ENCODE measurements at regions not wholly inside any gene's neighbourhood (a gene's known extent, or its start where the extent isn't known, plus 50 kb on each side); places are given as distances from the start of the nearest gene placed in this dataset.

GRCh38 chr3:165446555-165446954 lies 250.4 kb upstream of the SLITRK3 start:
- no peaks in the 10 kb centered on the region for H3K4me1 ChIP-seq (ENCODE audit: control insufficient read depth, insufficient read depth, low read length)
- H3K4me3 ChIP-seq (ENCODE audit: low read length), result no peak overlapping the region
- no peak for DNase-seq (ENCODE audit: low read depth)
- H3K9me3 ChIP-seq (ENCODE audit: control insufficient read depth, low read length), result no peaks in the 10 kb centered on the region
- no peaks in the 10 kb centered on the region for H3K36me3 ChIP-seq (ENCODE audit: control insufficient read depth, insufficient read depth, low read length, severe bottlenecking)
- H3K9ac ChIP-seq (ENCODE audit: low read length), result no peak overlapping the region
- no peaks in the 10 kb centered on the region for H3K27me3 ChIP-seq (replicated peaks; ENCODE audit: control insufficient read depth, insufficient read depth, low read length)

DNA sequence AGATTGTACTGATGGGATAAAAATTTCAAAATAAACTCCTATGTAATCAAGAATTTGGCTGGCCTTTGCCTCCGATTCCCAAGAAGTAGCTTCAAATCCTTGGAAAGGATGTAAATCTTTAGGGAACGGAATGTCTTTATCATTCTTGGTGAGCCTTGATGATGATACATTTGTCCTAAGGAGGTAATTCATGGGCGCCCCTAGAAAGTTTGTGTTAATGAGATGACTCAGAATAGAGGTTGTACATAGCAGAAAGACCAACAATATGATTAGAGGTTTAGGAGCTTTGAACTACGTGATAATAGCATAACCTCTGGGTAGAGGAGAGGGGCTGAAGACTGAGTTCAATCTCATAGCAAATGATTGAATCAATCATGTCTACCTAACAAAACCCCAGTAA lies 248.6 kb upstream of the SLITRK3 start:
- Histone ChIP-seq H3K9ac (ENCODE audit: low read length) (no peak overlapping the region), H3K4me3 (ENCODE audit: low read length) (no peak overlapping the region), H3K27me3 (replicated peaks; ENCODE audit: control insufficient read depth, insufficient read depth, low read length) (no peaks in the 10 kb centered on the region), H3K9me3 (ENCODE audit: control insufficient read depth, low read length) (no peaks in the 10 kb centered on the region), H3K4me1 (ENCODE audit: control insufficient read depth, insufficient read depth, low read length) (no peaks in the 10 kb centered on the region), H3K36me3 (ENCODE audit: control insufficient read depth, insufficient read depth, low read length, severe bottlenecking) (no peaks in the 10 kb centered on the region)
- DNase-seq (ENCODE audit: low read depth), result no peak

DNA sequence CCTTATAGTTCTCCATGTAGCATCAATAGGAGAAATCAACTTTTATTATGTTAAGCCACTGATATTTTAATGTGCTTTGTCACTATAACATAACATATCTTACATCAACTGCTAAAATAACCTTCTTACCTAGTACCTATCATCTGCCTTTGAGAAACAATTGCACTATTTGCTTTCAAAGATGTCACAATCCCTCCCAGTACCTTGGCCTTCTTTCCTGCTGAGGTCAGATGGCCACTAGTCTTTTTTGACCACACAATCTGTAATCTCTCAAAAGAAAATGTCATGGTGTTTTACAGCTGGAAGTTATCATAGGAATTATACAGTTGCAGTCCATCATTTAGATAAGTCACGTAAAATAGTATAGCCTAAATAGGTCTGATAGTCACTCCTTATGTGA lies 247.5 kb upstream of the SLITRK3 start:
- Histone ChIP-seq H3K4me1 (ENCODE audit: control insufficient read depth, insufficient read depth, low read length) (no peaks in the 10 kb centered on the region), H3K4me3 (ENCODE audit: low read length) (no peak overlapping the region), H3K27me3 (replicated peaks; ENCODE audit: control insufficient read depth, insufficient read depth, low read length) (no peaks in the 10 kb centered on the region), H3K9ac (ENCODE audit: low read length) (no peak overlapping the region), H3K36me3 (ENCODE audit: control insufficient read depth, insufficient read depth, low read length, severe bottlenecking) (no peaks in the 10 kb centered on the region), H3K9me3 (ENCODE audit: control insufficient read depth, low read length) (no peaks in the 10 kb centered on the region)
- DNase-seq (ENCODE audit: low read depth), result no peak

DNA sequence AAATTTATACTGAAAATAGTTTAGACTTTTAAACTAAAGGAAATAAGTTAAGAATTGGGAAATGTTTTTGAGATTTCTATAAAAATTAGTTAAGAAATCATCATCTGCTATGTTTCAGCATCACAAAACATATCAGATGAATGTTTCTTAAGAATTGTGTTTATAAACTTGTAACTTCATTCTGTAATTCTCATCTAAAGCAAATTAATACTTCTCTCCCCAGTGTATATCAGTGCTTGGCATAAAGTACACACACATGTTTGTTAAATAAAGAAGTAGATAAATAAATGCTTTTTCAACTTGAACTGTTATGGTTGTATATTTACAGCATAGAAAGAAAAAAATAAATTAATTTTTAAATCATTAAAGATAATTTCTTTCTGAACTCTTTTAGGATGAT lies 245.9 kb upstream of the SLITRK3 start:
- no peaks in the 10 kb centered on the region for H3K9me3 ChIP-seq (ENCODE audit: control insufficient read depth, low read length)
- DNase-seq (ENCODE audit: low read depth), result no peak
- no peak overlapping the region for H3K4me3 ChIP-seq (ENCODE audit: low read length)
- H3K9ac ChIP-seq (ENCODE audit: low read length), result no peak overlapping the region
- no peaks in the 10 kb centered on the region for H3K4me1 ChIP-seq (ENCODE audit: control insufficient read depth, insufficient read depth, low read length)
- no peaks in the 10 kb centered on the region for H3K27me3 ChIP-seq (replicated peaks; ENCODE audit: control insufficient read depth, insufficient read depth, low read length)
- no peaks in the 10 kb centered on the region for H3K36me3 ChIP-seq (ENCODE audit: control insufficient read depth, insufficient read depth, low read length, severe bottlenecking)

DNA sequence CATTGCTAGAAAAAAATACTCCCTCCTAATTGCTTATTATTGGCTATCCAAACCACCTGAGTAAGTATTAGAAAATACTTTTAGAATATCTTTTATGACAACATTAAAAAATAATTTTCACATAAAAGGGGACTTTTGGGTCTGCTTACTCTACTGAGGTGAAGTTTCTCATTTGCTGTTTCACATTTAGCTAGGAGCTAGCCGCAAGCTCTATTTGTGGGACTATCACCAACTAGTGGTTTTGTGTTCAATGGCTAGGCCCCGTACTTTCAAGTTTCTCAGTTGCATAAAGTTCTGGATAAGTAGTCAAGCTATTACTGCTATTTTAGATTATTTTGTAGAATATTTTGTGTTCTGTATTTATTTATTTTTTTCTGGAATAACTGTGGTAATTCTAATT lies 244.2 kb upstream of the SLITRK3 start:
- Histone ChIP-seq H3K9ac (ENCODE audit: low read length) (no peak overlapping the region), H3K36me3 (ENCODE audit: control insufficient read depth, insufficient read depth, low read length, severe bottlenecking) (no peaks in the 10 kb centered on the region), H3K4me1 (ENCODE audit: control insufficient read depth, insufficient read depth, low read length) (no peaks in the 10 kb centered on the region), H3K4me3 (ENCODE audit: low read length) (no peak overlapping the region), H3K9me3 (ENCODE audit: control insufficient read depth, low read length) (peaks cover 6% of the 10 kb centered on the region), H3K27me3 (replicated peaks; ENCODE audit: control insufficient read depth, insufficient read depth, low read length) (no peaks in the 10 kb centered on the region)
- no peak for DNase-seq (ENCODE audit: low read depth)

DNA sequence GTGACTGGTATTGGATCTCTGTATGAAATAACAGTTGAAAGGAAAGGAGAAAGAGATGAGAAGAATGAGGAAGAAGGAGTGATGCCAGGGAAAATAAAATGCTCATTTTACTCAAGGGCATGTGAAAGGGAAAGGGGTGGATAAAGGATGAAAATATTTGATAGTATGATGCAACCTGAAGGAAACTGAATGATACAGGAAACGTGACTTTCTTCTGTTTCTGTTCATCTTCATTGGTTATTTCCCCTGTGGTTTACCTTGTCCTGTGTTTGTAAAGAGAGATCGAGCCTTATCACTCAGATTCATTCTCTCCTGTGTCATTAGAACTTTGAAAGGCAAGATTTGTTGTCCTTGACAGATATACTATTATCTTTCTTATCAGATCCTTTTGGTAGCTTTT lies 243.6 kb upstream of the SLITRK3 start:
- DNase-seq (ENCODE audit: low read depth), result no peak
- Histone ChIP-seq H3K36me3 (ENCODE audit: control insufficient read depth, insufficient read depth, low read length, severe bottlenecking) (no peaks in the 10 kb centered on the region), H3K9me3 (ENCODE audit: control insufficient read depth, low read length) (peaks cover 6% of the 10 kb centered on the region)

DNA sequence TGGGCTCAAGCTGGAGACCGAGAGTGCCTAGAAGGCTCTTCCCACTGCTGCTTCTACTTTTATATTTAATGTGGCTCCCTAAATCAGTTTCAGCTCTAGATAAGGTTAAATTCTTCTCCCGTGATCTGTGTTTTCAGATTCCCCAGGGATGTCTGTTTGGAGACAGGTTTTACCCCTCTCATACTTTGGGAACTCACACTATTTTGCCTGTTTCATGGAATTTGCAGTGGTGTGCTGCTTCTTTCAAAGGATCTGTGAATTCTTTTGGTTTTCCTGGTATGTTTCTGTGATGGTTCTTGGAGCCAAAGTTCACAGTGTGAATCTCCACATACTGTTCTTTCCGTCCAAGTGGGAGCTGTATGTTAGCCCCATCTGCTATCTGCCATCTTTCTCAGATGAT lies 238.3 kb upstream of the SLITRK3 start:
- Histone ChIP-seq H3K27me3 (replicated peaks; ENCODE audit: control insufficient read depth, insufficient read depth, low read length) (no peaks in the 10 kb centered on the region), H3K9me3 (ENCODE audit: control insufficient read depth, low read length) (peaks cover 8% of the 10 kb centered on the region), H3K4me3 (ENCODE audit: low read length) (no peak overlapping the region), H3K4me1 (ENCODE audit: control insufficient read depth, insufficient read depth, low read length) (no peaks in the 10 kb centered on the region), H3K36me3 (ENCODE audit: control insufficient read depth, insufficient read depth, low read length, severe bottlenecking) (no peaks in the 10 kb centered on the region), H3K9ac (ENCODE audit: low read length) (no peak overlapping the region)
- no peak for DNase-seq (ENCODE audit: low read depth)

More for the DNA sequence above, 243.6 kb upstream of the SLITRK3 start:
- no peak overlapping the region for H3K9ac ChIP-seq (ENCODE audit: low read length)
- H3K4me1 ChIP-seq (ENCODE audit: control insufficient read depth, insufficient read depth, low read length), result no peaks in the 10 kb centered on the region
- no peaks in the 10 kb centered on the region for H3K27me3 ChIP-seq (replicated peaks; ENCODE audit: control insufficient read depth, insufficient read depth, low read length)
- H3K4me3 ChIP-seq (ENCODE audit: low read length), result no peak overlapping the region

DNA sequence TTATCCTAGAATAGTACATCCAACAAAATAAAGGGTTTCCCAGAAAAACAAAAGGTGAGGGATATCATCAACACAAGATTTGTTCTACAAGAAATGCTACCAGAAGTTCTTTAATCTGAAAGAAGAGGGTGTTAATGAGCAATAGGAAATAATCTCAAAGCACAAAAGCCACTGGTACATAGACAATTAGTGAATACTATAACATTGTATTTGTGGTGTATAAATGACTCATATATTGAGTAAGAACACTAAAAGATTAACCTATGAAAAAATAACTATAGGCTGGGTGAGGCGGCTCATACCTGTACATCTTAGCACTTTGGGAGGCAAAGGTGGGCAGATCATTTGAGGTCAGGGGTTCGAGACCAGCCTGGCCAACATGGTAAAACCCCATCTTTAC lies 210.2 kb upstream of the SLITRK3 start:
- DNase-seq (ENCODE audit: low read depth), result no peak
- Histone ChIP-seq H3K4me3 (ENCODE audit: low read length) (no peak overlapping the region), H3K4me1 (ENCODE audit: control insufficient read depth, insufficient read depth, low read length) (no peaks in the 10 kb centered on the region), H3K9me3 (ENCODE audit: control insufficient read depth, low read length) (no peaks in the 10 kb centered on the region), H3K36me3 (ENCODE audit: control insufficient read depth, insufficient read depth, low read length, severe bottlenecking) (no peaks in the 10 kb centered on the region), H3K27me3 (replicated peaks; ENCODE audit: control insufficient read depth, insufficient read depth, low read length) (no peaks in the 10 kb centered on the region), H3K9ac (ENCODE audit: low read length) (no peak overlapping the region)

DNA sequence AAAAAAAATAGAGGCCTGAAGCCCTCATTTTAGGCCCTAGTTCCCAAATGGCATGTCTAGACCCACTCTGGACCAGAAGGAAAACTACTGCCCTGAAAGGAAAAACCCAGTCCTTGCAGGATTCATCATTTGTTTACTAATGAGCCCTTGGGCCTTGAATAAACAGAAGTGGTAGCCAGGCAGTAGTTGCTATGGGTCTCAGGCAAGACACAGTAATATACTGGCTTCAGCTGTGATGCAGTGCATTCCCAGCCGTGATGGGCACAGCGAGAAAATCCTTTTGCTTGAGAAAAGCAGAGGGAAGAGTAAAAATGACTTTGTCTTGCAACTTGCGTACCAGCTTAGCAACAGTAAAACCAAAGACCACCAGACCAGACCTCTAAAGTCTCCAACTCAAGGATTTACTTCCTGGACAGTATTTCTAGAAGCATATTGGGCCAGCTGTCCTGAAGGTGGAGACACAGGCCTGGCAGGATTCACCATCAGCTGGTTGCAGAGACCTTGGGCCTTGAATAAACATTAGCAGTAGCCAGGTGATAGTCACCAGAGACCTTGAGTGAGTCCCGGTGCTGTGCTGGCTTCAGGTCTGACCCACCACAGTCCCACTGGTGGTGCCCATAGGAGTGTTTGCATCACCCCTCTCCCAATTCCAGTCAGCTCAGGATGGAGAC lies 208.3 kb upstream of the SLITRK3 start:
- no peak overlapping the region for H3K4me3 ChIP-seq (ENCODE audit: low read length)
- H3K4me1 ChIP-seq (ENCODE audit: control insufficient read depth, insufficient read depth, low read length), result no peaks in the 10 kb centered on the region
- H3K36me3 ChIP-seq (ENCODE audit: control insufficient read depth, insufficient read depth, low read length, severe bottlenecking), result no peaks in the 10 kb centered on the region
- H3K27me3 ChIP-seq (replicated peaks; ENCODE audit: control insufficient read depth, insufficient read depth, low read length), result no peaks in the 10 kb centered on the region
- no peak for DNase-seq (ENCODE audit: low read depth)
- H3K9me3 ChIP-seq (ENCODE audit: control insufficient read depth, low read length), result no peaks in the 10 kb centered on the region
- no peak overlapping the region for H3K9ac ChIP-seq (ENCODE audit: low read length)

GRCh38 chr3:165403666-165404065 lies 207.5 kb upstream of the SLITRK3 start:
- no peak for DNase-seq (ENCODE audit: low read depth)
- no peaks in the 10 kb centered on the region for H3K27me3 ChIP-seq (replicated peaks; ENCODE audit: control insufficient read depth, insufficient read depth, low read length)
- no peaks in the 10 kb centered on the region for H3K4me1 ChIP-seq (ENCODE audit: control insufficient read depth, insufficient read depth, low read length)
- H3K4me3 ChIP-seq (ENCODE audit: low read length), result no peak overlapping the region
- no peak overlapping the region for H3K9ac ChIP-seq (ENCODE audit: low read length)
- no peaks in the 10 kb centered on the region for H3K36me3 ChIP-seq (ENCODE audit: control insufficient read depth, insufficient read depth, low read length, severe bottlenecking)
- no peaks in the 10 kb centered on the region for H3K9me3 ChIP-seq (ENCODE audit: control insufficient read depth, low read length)

DNA sequence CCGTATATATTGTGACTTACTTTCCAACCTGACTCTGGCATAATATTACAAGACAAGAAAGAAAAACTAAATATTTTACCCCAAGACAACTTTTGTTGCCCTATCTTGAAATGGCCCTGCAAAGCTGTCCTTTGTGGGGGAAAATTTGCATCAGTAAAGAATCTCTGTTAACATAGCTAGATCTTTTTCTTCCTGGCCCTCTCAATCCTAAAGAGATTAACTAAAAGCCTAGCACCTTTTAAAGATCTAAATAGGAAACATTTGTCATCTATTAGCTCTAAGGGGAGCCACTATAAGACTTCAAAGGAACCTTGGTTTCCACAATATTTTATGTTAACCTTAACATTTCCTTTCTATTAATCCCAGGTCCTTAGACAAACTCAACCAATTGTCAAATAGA lies 199.0 kb upstream of the SLITRK3 start:
- no peak overlapping the region for H3K9ac ChIP-seq (ENCODE audit: low read length)
- H3K9me3 ChIP-seq (ENCODE audit: control insufficient read depth, low read length), result no peaks in the 10 kb centered on the region
- H3K4me1 ChIP-seq (ENCODE audit: control insufficient read depth, insufficient read depth, low read length), result no peaks in the 10 kb centered on the region
- no peaks in the 10 kb centered on the region for H3K27me3 ChIP-seq (replicated peaks; ENCODE audit: control insufficient read depth, insufficient read depth, low read length)
- DNase-seq (ENCODE audit: low read depth), result no peak
- H3K4me3 ChIP-seq (ENCODE audit: low read length), result no peak overlapping the region
- H3K36me3 ChIP-seq (ENCODE audit: control insufficient read depth, insufficient read depth, low read length, severe bottlenecking), result no peaks in the 10 kb centered on the region

DNA sequence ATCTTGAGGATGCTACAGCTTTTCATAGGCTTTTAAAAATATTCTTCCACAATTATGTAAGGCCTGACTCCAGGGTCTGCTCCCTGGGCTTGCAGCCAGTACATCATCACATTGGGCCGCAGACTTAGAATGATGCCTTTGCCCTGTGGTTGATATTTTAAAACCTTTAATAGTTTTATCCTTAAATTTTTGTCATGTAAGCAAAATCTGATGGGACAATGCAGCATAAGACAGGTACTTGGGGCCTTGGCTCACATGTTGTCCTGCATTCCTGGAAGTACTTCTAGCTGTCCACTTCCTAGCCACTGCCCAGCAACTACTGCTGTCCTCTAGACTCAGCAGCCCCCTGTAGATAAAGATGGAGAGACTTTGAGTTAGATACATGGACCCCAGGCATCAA lies 197.3 kb upstream of the SLITRK3 start:
- no peak overlapping the region for H3K9ac ChIP-seq (ENCODE audit: low read length)
- no peaks in the 10 kb centered on the region for H3K27me3 ChIP-seq (replicated peaks; ENCODE audit: control insufficient read depth, insufficient read depth, low read length)
- H3K9me3 ChIP-seq (ENCODE audit: control insufficient read depth, low read length), result peaks cover 2% of the 10 kb centered on the region
- DNase-seq (ENCODE audit: low read depth), result no peak
- no peaks in the 10 kb centered on the region for H3K36me3 ChIP-seq (ENCODE audit: control insufficient read depth, insufficient read depth, low read length, severe bottlenecking)
- no peaks in the 10 kb centered on the region for H3K4me1 ChIP-seq (ENCODE audit: control insufficient read depth, insufficient read depth, low read length)
- no peak overlapping the region for H3K4me3 ChIP-seq (ENCODE audit: low read length)
